Esophagus (tissue), 2 donors: ENCODE measurements at regions not wholly inside any gene's neighbourhood (a gene's known extent, or its start where the extent isn't known, plus 50 kb on each side); places are given as distances from the start of the nearest gene placed in this dataset.
"Not testable (repeated sequence)": the region's sequence is repeated elsewhere in the genome, so short reads cannot be mapped to it uniquely, and the experiment has no call there.

Experiments used
- H3K27ac ChIP-seq, 2 donors: one replicate each; pipeline ENCODE4 v1.5.1; 2013; ENCODE audit warnings: low read depth in 2 of 2, mild to moderate bottlenecking in 2 of 2, inconsistent platforms in 1 of 2, low read length in 1 of 2, moderate library complexity in 1 of 2
- H3K27me3 ChIP-seq, 2 donors: one replicate each; pipeline ENCODE4 v1.6.1; 2013; ENCODE audit warnings: low read length in 2 of 2, control low read depth in 1 of 2, mild to moderate bottlenecking in 1 of 2; ENCODE audit not compliant: insufficient read depth in 2 of 2, control insufficient read depth in 1 of 2
- H3K36me3 ChIP-seq, 2 donors: one replicate each; pipeline ENCODE4 v1.6.1; 2013; ENCODE audit warnings: low read length in 1 of 2; ENCODE audit not compliant: control insufficient read depth in 2 of 2, insufficient read depth in 2 of 2
- H3K4me1 ChIP-seq, 2 donors: one replicate each; pipeline ENCODE4 v1.6.1; 2013; ENCODE audit warnings: low read length in 1 of 2; ENCODE audit not compliant: control insufficient read depth in 2 of 2, insufficient read depth in 2 of 2
- H3K4me3 ChIP-seq, 2 donors: one replicate each; pipeline ENCODE4 v1.5.1; 2013; ENCODE audit warnings: low read length in 2 of 2, mild to moderate bottlenecking in 2 of 2, low read depth in 1 of 2, moderate library complexity in 1 of 2
- H3K9me3 ChIP-seq, 2 donors: one replicate each; pipeline ENCODE4 v1.6.1; 2013; ENCODE audit warnings: mild to moderate bottlenecking in 2 of 2, low read depth in 1 of 2, low read length in 1 of 2, moderate library complexity in 1 of 2; ENCODE audit not compliant: control insufficient read depth in 2 of 2, insufficient read depth in 1 of 2
- WGBS, 2 donors: extraction: QIAGEN DNeasy Blood & Tissue Kit; methylation state at CpG; one replicate each; pipeline ENCODE4 v1.1.7; 2013; 5-methylcytosine and 5-hydroxymethylcytosine counted together
- donor health status: healthy with polysubstance abuse.
- donor health status: Bipolar disorder and iron deficiency.

- Histone ChIP-seq H3K4me3 (no peak overlapping the region), H3K9me3 (no peaks in the 10 kb centered on the region), H3K36me3 (no peaks in the 10 kb centered on the region), H3K27ac (no peak overlapping the region), H3K27me3 (no peaks in the 10 kb centered on the region), H3K4me1 (no peaks in the 10 kb centered on the region)
- WGBS, 2 donors: 72 to 93% methylated on average over 2 of the region's 2 CpGs
Measured at GRCh38 chr6:112938650-112939049, 591.5 kb downstream of the RFPL4B start.

GRCh38 chr6:112939563-112939962 is 592.4 kb downstream of the RFPL4B start:
- Histone ChIP-seq H3K36me3 (no peaks in the 10 kb centered on the region), H3K27me3 (no peaks in the 10 kb centered on the region), H3K9me3 (no peaks in the 10 kb centered on the region), H3K4me3 (no peak overlapping the region), H3K27ac (no peak overlapping the region), H3K4me1 (no peaks in the 10 kb centered on the region)
- 56 to 77% methylated on average over 1 of the region's 1 CpG for whole genome bisulfite sequencing, 2 donors

- no peaks in the 10 kb centered on the region for H3K27me3 ChIP-seq
- no peaks in the 10 kb centered on the region for H3K4me1 ChIP-seq
- H3K4me3 ChIP-seq: no peak overlapping the region
- H3K27ac ChIP-seq: no peak overlapping the region
- no peaks in the 10 kb centered on the region for H3K9me3 ChIP-seq
- H3K36me3 ChIP-seq: no peaks in the 10 kb centered on the region
Measured at GRCh38 chr6:112941613-112942012, 594.5 kb downstream of the RFPL4B start.

GRCh38 chr6:112946051-112946450 is 598.9 kb downstream of the RFPL4B start:
- WGBS, 2 donors: 69 to 72% methylated on average over 3 of the region's 3 CpGs
- Histone ChIP-seq H3K27ac (no peak overlapping the region), H3K4me3 (no peak overlapping the region), H3K27me3 (no peaks in the 10 kb centered on the region), H3K9me3 (no peaks in the 10 kb centered on the region), H3K36me3 (no peaks in the 10 kb centered on the region), H3K4me1 (no peaks in the 10 kb centered on the region)

GRCh38 chr6:112947507-112947906 is 600.4 kb downstream of the RFPL4B start:
- Histone ChIP-seq H3K4me1 (no peaks in the 10 kb centered on the region), H3K9me3 (no peaks in the 10 kb centered on the region), H3K27me3 (no peaks in the 10 kb centered on the region), H3K4me3 (no peak overlapping the region), H3K27ac (no peak overlapping the region), H3K36me3 (no peaks in the 10 kb centered on the region)
- 64 to 82% methylated on average over 2 of the region's 2 CpGs for WGBS, 2 donors

GRCh38 chr6:112951829-112952228 is 604.7 kb downstream of the RFPL4B start:
- no peaks in the 10 kb centered on the region for H3K27me3 ChIP-seq

GRCh38 chr6:112955743-112956142 is 608.6 kb downstream of the RFPL4B start:
- WGBS, 2 donors: 74 to 79% methylated on average over 3 to 4 of the region's 4 CpGs
- H3K4me1 ChIP-seq, H3K36me3 ChIP-seq, H3K27ac ChIP-seq, H3K4me3 ChIP-seq, H3K9me3 ChIP-seq, H3K27me3 ChIP-seq: not testable (repeated sequence)

More at GRCh38 chr6:112951829-112952228, 604.7 kb downstream of the RFPL4B start:
- no peaks in the 10 kb centered on the region for H3K9me3 ChIP-seq
- H3K4me3 ChIP-seq: no peak overlapping the region
- 31 to 34% methylated on average over 1 of the region's 1 CpG for WGBS, 2 donors
- no peak overlapping the region for H3K27ac ChIP-seq
- no peaks in the 10 kb centered on the region for H3K36me3 ChIP-seq
- H3K4me1 ChIP-seq: no peaks in the 10 kb centered on the region

- WGBS, 2 donors: 46 to 47% methylated on average over 5 of the region's 5 CpGs
- no peak overlapping the region for H3K27ac ChIP-seq
- no peaks in the 10 kb centered on the region for H3K9me3 ChIP-seq
- H3K36me3 ChIP-seq: no peaks in the 10 kb centered on the region
- no peaks in the 10 kb centered on the region for H3K27me3 ChIP-seq
- no peak overlapping the region for H3K4me3 ChIP-seq
- H3K4me1 ChIP-seq: no peaks in the 10 kb centered on the region
Measured at GRCh38 chr6:112956696-112957535, 609.8 kb downstream of the RFPL4B start.

GRCh38 chr6:112957536-112957916 is 610.4 kb downstream of the RFPL4B start:
- Histone ChIP-seq H3K27ac (no peak overlapping the region), H3K36me3 (no peaks in the 10 kb centered on the region), H3K4me1 (no peaks in the 10 kb centered on the region), H3K9me3 (no peaks in the 10 kb centered on the region), H3K27me3 (no peaks in the 10 kb centered on the region), H3K4me3 (no peak overlapping the region)
- 87 to 90% methylated on average over 2 of the region's 2 CpGs for WGBS, 2 donors

- H3K36me3 ChIP-seq, H3K4me3 ChIP-seq, H3K27me3 ChIP-seq, H3K4me1 ChIP-seq, H3K27ac ChIP-seq, H3K9me3 ChIP-seq: not testable (repeated sequence)
- 94 to 98% methylated on average over 3 of the region's 3 CpGs for WGBS, 2 donors
Measured at GRCh38 chr6:112960130-112960529, 613.0 kb downstream of the RFPL4B start.
